Endothelial cell of umbilical vein (primary cell): ENCODE measurements at regions not wholly inside any gene's neighbourhood (a gene's known extent, or its start where the extent isn't known, plus 50 kb on each side); places are given as distances from the start of the nearest gene placed in this dataset.

Experiments
- BruUV-seq: library from RNA; stranded (reverse); fragments of 400-500 nt; replicated peaks from 2 replicates; lab custom pipeline; 2021; lab: Mats Ljungman, UMichigan
- CTCF ChIA-PET: fragments of 300-600, 350-600 bp; sonication (Branson Sonifier 250); formaldehyde crosslinking; loops from one replicate; lab custom pipeline; 2021; ENCODE audit warnings: antibody characterized with exemption, inconsistent platforms; lab: Charles Lee
- POLR2A ChIA-PET: fragments of 300-600, 350-600 bp; sonication (Branson Sonifier 250); formaldehyde crosslinking; loops from one replicate; lab custom pipeline; 2021; ENCODE audit warnings: antibody characterized with exemption, inconsistent platforms; lab: Charles Lee
- DNase-seq: peaks from one replicate; pipeline ENCODE4 v3.0.0-alpha.2; 2011; ENCODE audit warnings: low read depth, low spot score
- FAIRE-seq: peaks from 2 replicates; lab custom pipeline; 2011; peaks lifted over from hg19 to GRCh38; lab: Jason Lieb, UNC
- H2AFZ ChIP-seq: 2 replicates; pipeline ENCODE4 v1.6.0; 2012; ENCODE audit warnings: low read depth, low read length, control low read depth, inconsistent platforms
- H3K27ac ChIP-seq: 2 replicates; pipeline ENCODE4 v1.5.1; 2011; ENCODE audit warnings: low read depth, mild to moderate bottlenecking, control low read depth, low read length, moderate library complexity; ENCODE audit not compliant: insufficient read depth
- H3K27me3 ChIP-seq, 2 experiments: 2 replicates each; pipeline versions ENCODE4 v1.6.0 to v1.6.1; 2011; ENCODE audit warnings: low read length in 2 of 2, mixed read lengths in 1 of 2; ENCODE audit not compliant: control insufficient read depth in 2 of 2, insufficient read depth in 2 of 2
- H3K36me3 ChIP-seq, 2 experiments: 2 replicates in 1 of 2; 3 replicates in 1 of 2; pipeline ENCODE4 v1.5.1; 2011; ENCODE audit warnings: low read length in 2 of 2, mild to moderate bottlenecking in 1 of 2, moderate library complexity in 1 of 2; ENCODE audit not compliant: control insufficient read depth in 2 of 2, insufficient read depth in 2 of 2; ENCODE audit errors: extremely low read depth in 1 of 2
- H3K4me1 ChIP-seq: 3 replicates; pipeline ENCODE4 v1.5.1; 2011; ENCODE audit warnings: mild to moderate bottlenecking, low read length; ENCODE audit not compliant: control insufficient read depth, insufficient read depth; ENCODE audit errors: extremely low read depth
- H3K4me2 ChIP-seq: 2 replicates; pipeline ENCODE4 v1.6.1; 2011; ENCODE audit warnings: low read length, control low read depth, mixed read lengths; ENCODE audit not compliant: insufficient read depth
- H3K4me3 ChIP-seq, 3 experiments: fragments of 200-600 bp in 1 of 3; sonication (generic), shearing (Covaris generic) in 1 of 3; replicated peaks in 1 of 3; 2 replicates each; pipeline ENCODE4 v1.5.1; 2011 to 2016; ENCODE audit warnings: control low read depth in 3 of 3, low read length in 3 of 3, mild to moderate bottlenecking in 2 of 3, inconsistent platforms in 1 of 3, low read depth in 1 of 3, moderate library complexity in 1 of 3; ENCODE audit not compliant: insufficient read depth in 1 of 3
- H3K79me2 ChIP-seq: 2 replicates; pipeline ENCODE4 v1.6.0; 2012; ENCODE audit warnings: low read length, inconsistent platforms; ENCODE audit not compliant: control insufficient read depth, insufficient read depth
- H3K9ac ChIP-seq: replicated peaks from 2 replicates; pipeline ENCODE3; 2011; ENCODE audit warnings: low read length, control low read depth; ENCODE audit not compliant: insufficient read depth; ENCODE audit errors: extremely low read depth
- H3K9me1 ChIP-seq: replicated peaks from 3 replicates; pipeline ENCODE4 v1.6.0; 2011; ENCODE audit warnings: mild to moderate bottlenecking, low read length; ENCODE audit not compliant: control insufficient read depth, insufficient read depth; ENCODE audit errors: extremely low read depth
- H3K9me3 ChIP-seq: replicated peaks from 2 replicates; pipeline ENCODE4 v1.5.1; 2012; ENCODE audit warnings: low read length, inconsistent platforms; ENCODE audit not compliant: control insufficient read depth, insufficient read depth
- H4K20me1 ChIP-seq: replicated peaks from 2 replicates; pipeline ENCODE3; 2011; ENCODE audit warnings: mild to moderate bottlenecking, low read length; ENCODE audit not compliant: control insufficient read depth, insufficient read depth; ENCODE audit errors: extremely low read depth
- POLR2A ChIP-seq: IDR thresholded peaks from 2 replicates; pipeline ENCODE4 v1.6.1; 2012; ENCODE audit warnings: low read depth, mild to moderate bottlenecking, control low read depth, low read length
- POLR2AphosphoS5 ChIP-seq: IDR thresholded peaks from 2 replicates; pipeline ENCODE4 v1.6.1; 2012; ENCODE audit warnings: low read depth, mild to moderate bottlenecking, control low read depth, low read length, moderate library complexity; ENCODE audit not compliant: insufficient read depth
- dilution Hi-C: fragments of 300-500 bp; cut with MboI; formaldehyde crosslinking; loops from one replicate; pipeline ENCODE4 v1.15.0; 2019; ENCODE audit warnings: low sequenced_read_pairs; ENCODE audit not compliant: extremely low pct_ligation_motif_present
- intact Hi-C: fragments of 100-400 bp; cut with micrococcal nuclease; formaldehyde crosslinking; loops from one replicate; pipeline ENCODE4 v1.10.0; 2022
- TF ChIP-seq, protein P1 (sequence below): IDR thresholded peaks from 2 replicates; pipeline ENCODE4 v1.6.1; 2011; ENCODE audit not compliant: insufficient read depth, insufficient read length
- TF ChIP-seq, protein P2 (sequence below), 2 donors: IDR thresholded peaks; 1 replicate in 1 of 2; 2 replicates in 1 of 2; pipeline ENCODE4 v1.5.1; 2011; ENCODE audit warnings: low read length in 2 of 2, mild to moderate bottlenecking in 2 of 2, moderate library complexity in 2 of 2, control low read depth in 1 of 2, inconsistent platforms in 1 of 2, low read depth in 1 of 2; ENCODE audit not compliant: insufficient read depth in 1 of 2; ENCODE audit errors: extremely low read depth in 1 of 2

DNA sequence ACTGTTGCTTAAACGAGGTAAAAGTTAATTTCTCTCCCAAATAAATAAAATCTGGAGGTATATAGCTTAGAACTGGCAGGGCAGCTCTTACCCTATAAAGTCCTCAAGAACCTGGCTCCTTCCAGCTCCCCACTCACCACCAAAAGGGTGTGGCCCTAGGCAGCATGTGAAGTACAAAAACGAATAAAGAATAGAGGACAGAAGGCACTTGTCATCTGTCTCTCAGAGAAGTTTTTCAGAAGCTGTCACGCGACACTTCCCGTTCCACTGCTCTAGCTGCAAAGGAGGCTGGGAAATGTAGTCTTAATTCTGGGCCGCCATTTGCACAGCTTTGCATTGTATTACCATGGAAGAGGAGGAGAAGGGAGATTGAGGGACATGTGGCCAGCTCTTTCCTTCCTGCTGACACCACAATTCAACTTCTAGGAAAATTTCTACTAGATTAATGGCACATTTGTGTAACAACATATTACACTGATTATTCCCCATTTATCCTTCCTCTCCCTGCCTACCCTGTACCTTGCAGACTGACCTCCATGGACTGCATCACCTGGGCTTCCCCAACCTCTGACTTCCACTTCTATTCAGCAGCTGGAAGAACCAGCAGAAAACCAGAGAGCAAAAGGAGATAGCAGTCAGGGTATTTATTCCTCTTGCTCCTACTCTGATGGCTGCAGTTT lies 62.2 kb downstream of the CCDC71L start:
- intact Hi-C loops, result loop anchor here (1.0 to 10.0 kb wide), 2 partner anchors 10 to 446 kb away; partner anchors contain the start of gene PRKAR2B

More for the DNA sequence above, 62.2 kb downstream of the CCDC71L start:
- Histone ChIP-seq H3K4me2 (peak overlapping the region; percentile 70), H3K4me1 (peaks cover 3% of the 10 kb centered on the region), H3K79me2 (no peaks in the 10 kb centered on the region), H3K27ac (peak overlapping the region; percentile 41), H3K36me3 (no peaks in the 10 kb centered on the region), H3K9me1 (no peaks in the 10 kb centered on the region), H3K9me3 (no peaks in the 10 kb centered on the region), H3K4me3 (peak overlapping the region in 2 of 3 experiments; percentile 29 to 43), H3K27me3 (no peaks in the 10 kb centered on the region), H2AFZ (peak overlapping the region; percentile 74), H3K9ac (peak overlapping the region; percentile 58), H4K20me1 (no peaks in the 10 kb centered on the region)
- DNase-seq, result peak; percentile 87
- TF ChIP-seq POLR2A, result peak; percentile 32
- TF ChIP-seq, protein P1, sequence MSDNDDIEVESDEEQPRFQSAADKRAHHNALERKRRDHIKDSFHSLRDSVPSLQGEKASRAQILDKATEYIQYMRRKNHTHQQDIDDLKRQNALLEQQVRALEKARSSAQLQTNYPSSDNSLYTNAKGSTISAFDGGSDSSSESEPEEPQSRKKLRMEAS, result no peak
- peak; percentile 17 for TF ChIP-seq POLR2AphosphoS5
- TF ChIP-seq, protein P2, sequence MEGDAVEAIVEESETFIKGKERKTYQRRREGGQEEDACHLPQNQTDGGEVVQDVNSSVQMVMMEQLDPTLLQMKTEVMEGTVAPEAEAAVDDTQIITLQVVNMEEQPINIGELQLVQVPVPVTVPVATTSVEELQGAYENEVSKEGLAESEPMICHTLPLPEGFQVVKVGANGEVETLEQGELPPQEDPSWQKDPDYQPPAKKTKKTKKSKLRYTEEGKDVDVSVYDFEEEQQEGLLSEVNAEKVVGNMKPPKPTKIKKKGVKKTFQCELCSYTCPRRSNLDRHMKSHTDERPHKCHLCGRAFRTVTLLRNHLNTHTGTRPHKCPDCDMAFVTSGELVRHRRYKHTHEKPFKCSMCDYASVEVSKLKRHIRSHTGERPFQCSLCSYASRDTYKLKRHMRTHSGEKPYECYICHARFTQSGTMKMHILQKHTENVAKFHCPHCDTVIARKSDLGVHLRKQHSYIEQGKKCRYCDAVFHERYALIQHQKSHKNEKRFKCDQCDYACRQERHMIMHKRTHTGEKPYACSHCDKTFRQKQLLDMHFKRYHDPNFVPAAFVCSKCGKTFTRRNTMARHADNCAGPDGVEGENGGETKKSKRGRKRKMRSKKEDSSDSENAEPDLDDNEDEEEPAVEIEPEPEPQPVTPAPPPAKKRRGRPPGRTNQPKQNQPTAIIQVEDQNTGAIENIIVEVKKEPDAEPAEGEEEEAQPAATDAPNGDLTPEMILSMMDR (IDR thresholded peaks at IDR 0.05; ENCODE audit: extremely low read depth in 1 of 2, insufficient read depth in 1 of 2, low read depth in 1 of 2, low read length in 2 of 2), result no peak
- FAIRE-seq, result peak; percentile 88
- BruUV-seq, result no TSS peak
- ChIA-PET CTCF (interaction anchor here (0.7 to 2.3 kb wide), 14 partner anchors 8 to 422 kb away, joined by 3 to 20 read pairs (median 4); partner anchors contain the start of gene CCDC71L), POLR2A (interaction anchor here (1.0 kb wide), 1 partner anchor 9 kb away, joined by 3 read pairs; no protein-coding TSS in a partner anchor)
- dilution Hi-C loops, result no loop called here
